Adipocyte (in vitro differentiated cells): ENCODE measurements at regions not wholly inside any gene's neighbourhood (a gene's known extent, or its start where the extent isn't known, plus 50 kb on each side); places are given as distances from the start of the nearest gene placed in this dataset.

ENCODE experiments used
- DNase-seq: peaks from one replicate; pipeline ENCODE4 v3.0.0-alpha.2; 2015; ENCODE audit warnings: low read depth
- H3K27me3 ChIP-seq: replicated peaks from 2 replicates; pipeline ENCODE4 v1.7.0; 2013; ENCODE audit warnings: mild to moderate bottlenecking, low read length, moderate library complexity; ENCODE audit not compliant: control insufficient read depth, insufficient read depth
- H3K36me3 ChIP-seq: 2 replicates; pipeline ENCODE4 v1.7.0; 2013; ENCODE audit warnings: low read length, mild to moderate bottlenecking, moderate library complexity; ENCODE audit not compliant: control insufficient read depth, insufficient read depth, severe bottlenecking
- H3K4me1 ChIP-seq: 2 replicates; pipeline ENCODE4 v1.7.0; 2013; ENCODE audit warnings: mild to moderate bottlenecking, low read length, moderate library complexity; ENCODE audit not compliant: control insufficient read depth, insufficient read depth
- H3K4me3 ChIP-seq: 2 replicates; pipeline ENCODE4 v1.7.0; 2013; ENCODE audit warnings: mild to moderate bottlenecking, low read length, moderate library complexity
- H3K9ac ChIP-seq: 2 replicates; pipeline ENCODE4 v1.7.0; 2013; ENCODE audit warnings: mild to moderate bottlenecking, low read length, moderate library complexity
- H3K9me3 ChIP-seq: 2 replicates; pipeline ENCODE4 v1.7.0; 2013; ENCODE audit warnings: mild to moderate bottlenecking, low read length, moderate library complexity; ENCODE audit not compliant: control insufficient read depth

GRCh38 chr1:199685369-199685768, 342.1 kb upstream of the NR5A2 start:
- no peaks in the 10 kb centered on the region for H3K36me3 ChIP-seq
- no peaks in the 10 kb centered on the region for H3K9me3 ChIP-seq
- H3K4me3 ChIP-seq = peak overlapping the region; percentile 9
- peaks cover 17% of the 10 kb centered on the region for H3K4me1 ChIP-seq
- DNase-seq = peak; percentile 72
- no peak overlapping the region for H3K9ac ChIP-seq
- H3K27me3 ChIP-seq = no peaks in the 10 kb centered on the region

DNA sequence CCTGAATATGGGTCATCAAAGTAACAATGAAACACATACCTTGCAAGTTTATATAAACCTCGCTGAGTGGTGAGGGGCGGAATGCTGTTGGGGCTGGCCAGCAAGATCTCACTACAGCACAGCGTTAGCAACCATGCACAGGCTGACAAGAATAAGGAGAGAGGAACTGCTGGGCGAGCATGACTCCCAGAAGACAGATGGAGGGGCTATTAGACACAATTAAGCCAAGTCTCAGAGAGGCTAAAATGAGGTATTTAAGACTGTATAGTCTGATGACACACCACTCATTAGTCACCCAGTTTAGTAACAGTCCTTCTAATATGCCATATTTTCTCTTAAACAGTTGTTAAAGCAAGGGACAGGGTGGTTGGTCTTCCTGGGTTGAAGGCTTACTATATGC, 340.2 kb upstream of the NR5A2 start:
- no peak for DNase-seq
- peaks cover 24% of the 10 kb centered on the region for H3K4me1 ChIP-seq
- H3K4me3 ChIP-seq = no peak overlapping the region
- H3K36me3 ChIP-seq = no peaks in the 10 kb centered on the region
- no peaks in the 10 kb centered on the region for H3K27me3 ChIP-seq
- H3K9ac ChIP-seq = no peak overlapping the region
- H3K9me3 ChIP-seq = no peaks in the 10 kb centered on the region

- Histone ChIP-seq H3K4me1 (peaks cover 29% of the 10 kb centered on the region), H3K27me3 (no peaks in the 10 kb centered on the region), H3K36me3 (no peaks in the 10 kb centered on the region), H3K9me3 (no peaks in the 10 kb centered on the region), H3K4me3 (no peak overlapping the region), H3K9ac (no peak overlapping the region)
- no peak for DNase-seq
Measured at GRCh38 chr1:199688133-199688676, 339.3 kb upstream of the NR5A2 start.

DNA sequence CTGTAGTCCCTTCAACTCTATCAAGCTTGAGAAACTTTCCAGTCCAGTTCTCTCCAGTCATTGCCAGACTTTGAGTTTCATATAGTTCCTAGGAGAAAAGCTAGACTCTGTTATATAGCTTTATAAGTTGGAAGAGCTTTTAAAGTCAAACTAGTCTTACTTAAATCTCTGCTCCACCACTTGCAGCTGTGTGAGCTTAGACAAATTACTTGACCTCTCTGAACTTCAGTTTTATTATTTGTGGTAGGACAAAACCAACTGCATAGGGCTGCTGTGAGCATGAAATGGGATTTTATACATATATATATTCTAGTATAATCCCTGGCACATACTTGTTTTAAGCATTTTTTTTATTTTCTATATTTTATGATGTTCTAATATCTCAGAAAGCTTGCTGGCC, 338.7 kb upstream of the NR5A2 start:
- no peaks in the 10 kb centered on the region for H3K36me3 ChIP-seq
- H3K4me3 ChIP-seq = no peak overlapping the region
- no peak overlapping the region for H3K9ac ChIP-seq

DNA sequence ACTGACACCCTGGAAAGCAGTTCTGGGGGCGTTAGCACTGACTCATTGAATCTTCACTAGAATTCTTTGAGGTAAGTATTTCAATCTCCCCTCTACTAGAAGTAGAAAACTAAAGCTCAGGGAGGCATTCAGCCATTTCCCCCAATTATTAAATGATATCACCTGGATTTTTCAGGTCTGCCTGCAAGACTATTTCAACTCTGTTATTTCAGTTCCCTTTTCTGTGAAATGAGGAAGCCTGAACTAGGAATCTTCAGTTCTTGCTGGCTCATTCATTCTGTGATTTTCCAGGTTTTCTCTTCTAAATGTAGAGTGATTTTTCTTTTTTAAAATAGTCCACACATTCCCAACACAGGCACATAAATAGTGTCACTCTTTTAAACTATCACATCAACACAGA, 337.0 kb upstream of the NR5A2 start:
- H3K36me3 ChIP-seq = no peaks in the 10 kb centered on the region

More for the DNA sequence above, 338.7 kb upstream of the NR5A2 start:
- Histone ChIP-seq H3K27me3 (no peaks in the 10 kb centered on the region), H3K9me3 (no peaks in the 10 kb centered on the region), H3K4me1 (peaks cover 29% of the 10 kb centered on the region)
- no peak for DNase-seq

GRCh38 chr1:199691540-199691939, 336.0 kb upstream of the NR5A2 start:
- peaks cover 16% of the 10 kb centered on the region for H3K4me1 ChIP-seq
- no peaks in the 10 kb centered on the region for H3K9me3 ChIP-seq
- no peaks in the 10 kb centered on the region for H3K27me3 ChIP-seq
- no peak overlapping the region for H3K9ac ChIP-seq
- peak; percentile 32 for DNase-seq
- no peak overlapping the region for H3K4me3 ChIP-seq
- H3K36me3 ChIP-seq = no peaks in the 10 kb centered on the region

More for the DNA sequence above, 337.0 kb upstream of the NR5A2 start:
- Histone ChIP-seq H3K4me3 (no peak overlapping the region), H3K4me1 (peaks cover 22% of the 10 kb centered on the region), H3K27me3 (no peaks in the 10 kb centered on the region), H3K9me3 (no peaks in the 10 kb centered on the region), H3K9ac (no peak overlapping the region)
- DNase-seq = no peak

DNA sequence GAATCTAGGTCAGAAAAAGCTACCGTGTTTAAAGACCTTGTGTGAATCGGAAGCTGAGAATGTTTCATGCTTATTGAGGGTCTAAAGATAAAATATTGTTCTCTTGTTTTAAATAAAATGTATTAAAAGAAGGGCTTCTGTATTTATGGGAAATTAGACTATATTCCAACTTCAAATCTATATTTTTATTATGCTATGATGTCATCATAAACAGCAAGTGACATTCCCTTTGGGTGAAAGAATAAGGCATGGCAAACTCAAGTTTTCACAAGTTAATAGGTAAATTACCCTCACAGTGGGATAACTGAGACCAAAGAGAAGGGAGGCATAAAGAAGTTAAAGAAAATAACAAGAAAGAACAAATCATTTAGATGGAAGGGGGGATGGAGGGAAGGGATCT, 333.8 kb upstream of the NR5A2 start:
- Histone ChIP-seq H3K36me3 (no peaks in the 10 kb centered on the region), H3K9me3 (no peaks in the 10 kb centered on the region), H3K4me1 (peaks cover 12% of the 10 kb centered on the region), H3K4me3 (no peak overlapping the region), H3K27me3 (no peaks in the 10 kb centered on the region), H3K9ac (no peak overlapping the region)
- no peak for DNase-seq

DNA sequence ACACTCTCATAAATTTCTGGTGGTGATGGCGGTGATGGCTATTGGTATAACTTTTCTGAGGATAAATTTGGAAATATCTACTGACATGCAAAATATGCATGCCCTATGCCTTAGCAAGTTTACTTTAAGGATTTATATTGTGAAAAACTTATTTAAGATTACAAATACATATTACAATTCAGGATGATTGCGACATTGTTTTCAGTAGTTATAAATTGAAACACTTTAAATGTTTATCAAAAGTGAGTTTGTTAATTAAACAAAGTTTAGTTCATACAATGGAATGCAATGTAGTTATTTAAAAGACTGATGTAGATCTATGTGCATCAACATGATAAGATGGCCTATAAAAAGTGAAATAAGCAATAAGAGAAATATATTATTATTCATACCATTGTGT, 331.3 kb upstream of the NR5A2 start:
- no peaks in the 10 kb centered on the region for H3K36me3 ChIP-seq
- no peak overlapping the region for H3K4me3 ChIP-seq
- H3K9ac ChIP-seq = no peak overlapping the region
- peaks cover 12% of the 10 kb centered on the region for H3K4me1 ChIP-seq
- H3K9me3 ChIP-seq = no peaks in the 10 kb centered on the region
- no peak for DNase-seq
- H3K27me3 ChIP-seq = no peaks in the 10 kb centered on the region

- Histone ChIP-seq H3K4me1 (peaks cover 14% of the 10 kb centered on the region), H3K4me3 (no peak overlapping the region), H3K27me3 (no peaks in the 10 kb centered on the region), H3K9ac (no peak overlapping the region), H3K36me3 (no peaks in the 10 kb centered on the region), H3K9me3 (no peaks in the 10 kb centered on the region)
- no peak for DNase-seq
Measured at GRCh38 chr1:199698222-199698621, 329.3 kb upstream of the NR5A2 start.

DNA sequence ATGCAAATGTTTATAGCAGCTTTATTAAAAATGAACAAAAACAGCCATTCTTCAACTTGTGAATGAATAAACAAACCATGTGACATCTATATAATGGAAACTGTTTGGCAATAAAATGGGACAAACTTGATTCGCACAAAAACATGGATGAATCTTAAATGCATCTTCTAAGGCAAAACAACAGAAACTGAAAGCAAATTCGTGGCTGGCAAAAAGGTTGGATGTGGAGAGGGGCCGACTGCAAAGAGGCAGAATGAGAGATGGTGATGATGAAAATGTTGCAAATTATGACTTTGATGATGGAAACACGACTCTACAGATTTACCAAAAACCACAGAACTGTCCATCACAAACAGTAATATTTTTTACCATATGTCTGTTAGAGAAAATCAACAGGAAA, 327.0 kb upstream of the NR5A2 start:
- no peak for DNase-seq
- peaks cover 14% of the 10 kb centered on the region for H3K4me1 ChIP-seq
- H3K36me3 ChIP-seq = no peaks in the 10 kb centered on the region
- H3K9me3 ChIP-seq = no peaks in the 10 kb centered on the region
- no peak overlapping the region for H3K9ac ChIP-seq
- H3K4me3 ChIP-seq = no peak overlapping the region
- H3K27me3 ChIP-seq = no peaks in the 10 kb centered on the region

DNA sequence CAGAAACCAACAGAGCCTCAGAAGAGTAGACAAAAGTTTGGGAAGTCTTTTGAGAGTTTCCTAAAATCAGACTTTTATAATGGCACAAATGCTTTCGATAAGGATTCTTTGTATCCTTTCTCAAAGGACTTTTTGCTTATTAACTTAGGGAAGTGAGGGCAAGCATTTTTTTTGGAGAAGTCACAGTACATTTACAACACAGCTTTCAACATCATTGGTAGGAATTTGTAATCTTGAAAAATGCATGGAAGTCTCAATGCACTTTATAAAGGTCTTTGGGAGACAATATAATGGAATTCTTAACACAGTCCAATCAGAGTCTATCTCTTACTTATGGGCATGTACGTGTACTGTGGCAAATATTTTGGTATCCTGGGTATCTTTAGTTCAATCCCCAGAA, 325.8 kb upstream of the NR5A2 start:
- H3K4me3 ChIP-seq = no peak overlapping the region

GRCh38 chr1:199704231-199704630, 323.3 kb upstream of the NR5A2 start:
- H3K27me3 ChIP-seq = no peaks in the 10 kb centered on the region
- no peak for DNase-seq
- peaks cover 14% of the 10 kb centered on the region for H3K4me1 ChIP-seq
- H3K9ac ChIP-seq = no peak overlapping the region
- no peaks in the 10 kb centered on the region for H3K36me3 ChIP-seq
- no peak overlapping the region for H3K4me3 ChIP-seq
- H3K9me3 ChIP-seq = no peaks in the 10 kb centered on the region

More for the DNA sequence above, 325.8 kb upstream of the NR5A2 start:
- no peak overlapping the region for H3K9ac ChIP-seq
- no peaks in the 10 kb centered on the region for H3K9me3 ChIP-seq
- peaks cover 14% of the 10 kb centered on the region for H3K4me1 ChIP-seq
- H3K36me3 ChIP-seq = no peaks in the 10 kb centered on the region
- no peaks in the 10 kb centered on the region for H3K27me3 ChIP-seq
- peak; percentile 67 for DNase-seq
